ENCODE measurements at regions not wholly inside any gene's neighbourhood (a gene's known extent, or its start where the extent isn't known, plus 50 kb on each side); places are given as distances from the start of the nearest gene placed in this dataset.

GRCh38 chr6:113529196-113529595 lies 327.9 kb upstream of the MARCKS start:
- TF ChIP-seq CTCF (IDR thresholded peaks at IDR 0.05; ENCODE audit: low read length) = no peak
- no peak for TF ChIP-seq EZH2 (IDR thresholded peaks at IDR 0.05; ENCODE audit: borderline replicate concordance, low read length)
